HepG2 (cell line): ENCODE measurements at regions not wholly inside any gene's neighbourhood (a gene's known extent, or its start where the extent isn't known, plus 50 kb on each side); places are given as distances from the start of the nearest gene placed in this dataset.

Experiments
- ATAC-seq: fragments of 200-7000 bp; cut with Tn5 transposase; 3 replicates; pipeline ENCODE4 v1.9.1; 2020; ENCODE audit warnings: mild to moderate bottlenecking, moderate library complexity
- BruUV-seq: library from RNA; stranded (reverse); fragments of 400-500 nt; replicated peaks from 2 replicates; lab custom pipeline; 2021; lab: Mats Ljungman, UMichigan
- CTCF ChIA-PET: fragments of 300-600 bp; formaldehyde crosslinking; extraction: SDS; loops from one replicate; lab custom pipeline; 2021; ENCODE audit warnings: low total read pairs, inconsistent platforms, low intra/inter-chr PET ratio; lab: Yijun Ruan, JAX
- POLR2A ChIA-PET: fragments of 350-600 bp; sonication (Branson Sonifier 250); formaldehyde crosslinking; loops from one replicate; lab custom pipeline; 2020; ENCODE audit warnings: antibody characterized with exemption, inconsistent platforms; lab: Yijun Ruan, JAX
- DNase-seq: peaks from one replicate; pipeline ENCODE4 v3.0.0-alpha.2; 2015; ENCODE audit warnings: low spot score
- FAIRE-seq: peaks from 3 replicates; lab custom pipeline; 2011; peaks lifted over from hg19 to GRCh38; lab: Jason Lieb, UNC
- H2AFZ ChIP-seq: one replicate; pipeline ENCODE4 v1.6.1; 2011; ENCODE audit warnings: low read length, inconsistent platforms
- H3K27ac ChIP-seq: fragments of 300-600 bp; 3 replicates; pipeline ENCODE4 v1.8.0; 2011; ENCODE audit warnings: mixed run types, mild to moderate bottlenecking, mixed read lengths, low read length, inconsistent platforms; ENCODE audit not compliant: insufficient read depth; ENCODE audit errors: extremely low read length
- H3K27me3 ChIP-seq, 2 experiments: fragments of 200-600 bp in 1 of 2; 2 replicates in 1 of 2; 3 replicates in 1 of 2; pipeline versions ENCODE4 v1.6.0 to v1.8.0; 2011; ENCODE audit warnings: low read length in 2 of 2, mild to moderate bottlenecking in 2 of 2, moderate library complexity in 2 of 2, inconsistent platforms in 1 of 2; ENCODE audit not compliant: insufficient read depth in 2 of 2, control insufficient read depth in 1 of 2
- H3K36me3 ChIP-seq, 2 experiments: fragments of 200-600 bp in 1 of 2; replicated peaks in 1 of 2; 2 replicates in 1 of 2; 3 replicates in 1 of 2; pipeline versions ENCODE4 v1.5.1 to v1.8.0; 2011; ENCODE audit warnings: low read length in 2 of 2, inconsistent platforms in 1 of 2; ENCODE audit not compliant: insufficient read depth in 2 of 2, control insufficient read depth in 1 of 2
- H3K4me1 ChIP-seq: 2 replicates; pipeline ENCODE4 v1.5.1; 2012; ENCODE audit warnings: low read length, inconsistent platforms; ENCODE audit not compliant: insufficient read depth
- H3K4me2 ChIP-seq: 2 replicates; pipeline ENCODE4 v1.6.0; 2011; ENCODE audit warnings: low read depth, low read length, inconsistent platforms
- H3K4me3 ChIP-seq, 3 experiments: fragments of 200-600 bp in 1 of 3; sonication (generic), shearing (Covaris generic) in 1 of 3; replicated peaks in 1 of 3; 2 replicates each; pipeline ENCODE4 v1.5.1; 2011 to 2016; ENCODE audit warnings: low read length in 3 of 3, inconsistent platforms in 2 of 3, low read depth in 2 of 3, mild to moderate bottlenecking in 2 of 3, control low read depth in 1 of 3, mixed read lengths in 1 of 3; ENCODE audit not compliant: insufficient read depth in 1 of 3
- H3K79me2 ChIP-seq: one replicate; pipeline ENCODE4 v1.6.1; 2011; ENCODE audit warnings: low read length, inconsistent platforms; ENCODE audit not compliant: insufficient read depth
- H3K9ac ChIP-seq: 2 replicates; pipeline ENCODE4 v1.6.0; 2011; ENCODE audit warnings: mild to moderate bottlenecking, low read depth, low read length, inconsistent platforms; ENCODE audit not compliant: insufficient read depth
- H3K9me3 ChIP-seq: 2 replicates; pipeline ENCODE4 v1.5.1; 2012; ENCODE audit warnings: mild to moderate bottlenecking, low read length
- H4K20me1 ChIP-seq: 2 replicates; pipeline ENCODE4 v1.6.0; 2011; ENCODE audit warnings: inconsistent platforms, mild to moderate bottlenecking, low read length, moderate library complexity; ENCODE audit not compliant: insufficient read depth
- ARNT ChIP-seq: fragments of 450-650 bp; IDR thresholded peaks from 2 replicates; pipeline ENCODE4 v1.6.1; 2017
- ASH2L ChIP-seq: fragments of 300-600, 200-600 bp; sonication (generic); IDR thresholded peaks from 2 replicates; pipeline ENCODE4 v1.7.0; 2017; ENCODE audit warnings: low read depth, mild to moderate bottlenecking, moderate library complexity, mixed read lengths, low read length; ENCODE audit not compliant: insufficient read length
- CREB1 ChIP-seq, 2 experiments: fragments of 450-650 bp in 1 of 2; IDR thresholded peaks; 2 replicates each; pipeline ENCODE4 v1.6.1; 2016 to 2017; ENCODE audit warnings: control low read depth in 1 of 2, mild to moderate bottlenecking in 1 of 2, missing compliant biosample characterization in 1 of 2, missing genetic modification characterization in 1 of 2
- GATAD1 ChIP-seq: IDR thresholded peaks from 2 replicates; pipeline ENCODE4 v1.6.1; 2016; ENCODE audit warnings: missing genetic modification reagents, missing compliant biosample characterization
- HDAC1 ChIP-seq: sonication (generic); formaldehyde crosslinking; IDR thresholded peaks from 2 replicates; pipeline ENCODE4 v1.5.1; 2020; ENCODE audit warnings: mild to moderate bottlenecking, missing genetic modification reagents
- HNF4A ChIP-seq: sonication (generic); formaldehyde crosslinking; IDR thresholded peaks from 2 replicates; pipeline ENCODE4 v1.4.0; 2020; ENCODE audit warnings: missing genetic modification reagents
- IRF2 ChIP-seq: IDR thresholded peaks from 2 replicates; pipeline ENCODE4 v1.6.1; 2018; ENCODE audit warnings: missing genetic modification reagents, missing compliant biosample characterization
- NCOA2 ChIP-seq: sonication (generic); formaldehyde crosslinking; IDR thresholded peaks from 2 replicates; pipeline ENCODE4 v1.8.0; 2022; ENCODE audit warnings: inconsistent platforms
- NCOR1 ChIP-seq: fragments of 200-600 bp; sonication (generic); IDR thresholded peaks from 2 replicates; pipeline ENCODE4 v1.7.0; 2017; ENCODE audit warnings: antibody characterized with exemption, low read length, borderline replicate concordance
- NFATC3 ChIP-seq: sonication (generic); formaldehyde crosslinking; IDR thresholded peaks from 2 replicates; pipeline ENCODE4 v1.5.1; 2020; ENCODE audit warnings: mild to moderate bottlenecking, missing genetic modification reagents
- NFKB2 ChIP-seq: sonication (generic); formaldehyde crosslinking; IDR thresholded peaks from 2 replicates; pipeline ENCODE4 v1.4.0; 2020; ENCODE audit warnings: missing genetic modification reagents, borderline replicate concordance
- NONO ChIP-seq, 2 experiments: fragments of 450-650 bp in 1 of 2; sonication (generic) in 1 of 2; formaldehyde crosslinking in 1 of 2; IDR thresholded peaks in 1 of 2; conservative IDR thresholded peaks in 1 of 2; 2 replicates each; pipeline versions ENCODE4 v1.6.1 to v1.8.0; 2017 to 2022; ENCODE audit warnings: mild to moderate bottlenecking in 1 of 2, missing genetic modification reagents in 1 of 2, moderate library complexity in 1 of 2
- TBX2 ChIP-seq: sonication (generic); formaldehyde crosslinking; IDR thresholded peaks from 2 replicates; pipeline ENCODE4 v1.5.0; 2020; ENCODE audit warnings: missing genetic modification reagents, mild to moderate bottlenecking, borderline replicate concordance
- ZEB1 ChIP-seq: IDR thresholded peaks from 2 replicates; pipeline ENCODE4 v1.6.1; 2012; ENCODE audit warnings: mild to moderate bottlenecking, low read depth, inconsistent platforms; ENCODE audit not compliant: insufficient replicate concordance
- ZNF17 ChIP-seq: sonication (generic); formaldehyde crosslinking; IDR thresholded peaks from 2 replicates; pipeline ENCODE4 v1.5.0; 2020; ENCODE audit warnings: mild to moderate bottlenecking, missing genetic modification reagents
- WGBS: methylation state at CpG from one replicate; pipeline ENCODE4 v1.1.6; 2017; ENCODE audit warnings: low lambda C conversion rate; 5-methylcytosine and 5-hydroxymethylcytosine counted together
- in situ Hi-C: cut with HindIII; loops from 2 replicates; pipeline ENCODE4 v1.10.0; 2017; ENCODE audit warnings: low pct_unique_long_range_greater_than_20kb; ENCODE audit not compliant: extremely low pct_ligation_motif_present
- intact Hi-C: fragments of 100-400 bp; cut with micrococcal nuclease; formaldehyde crosslinking; loops from one replicate; pipeline ENCODE4 v1.10.0; 2022; ENCODE audit not compliant: unreplicated experiment
- TF ChIP-seq, protein P1 (sequence below): sonication (generic); formaldehyde crosslinking; conservative IDR thresholded peaks from 2 replicates; pipeline ENCODE4 v1.4.0; 2020; ENCODE audit warnings: mild to moderate bottlenecking, missing genetic modification reagents, moderate library complexity
- TF ChIP-seq, protein P2 (sequence below): sonication (generic); formaldehyde crosslinking; IDR thresholded peaks from 2 replicates; pipeline ENCODE4 v1.5.0; 2020; ENCODE audit warnings: mild to moderate bottlenecking, missing genetic modification reagents
- TF ChIP-seq, protein P3 (sequence below): sonication (generic); formaldehyde crosslinking; IDR thresholded peaks from 2 replicates; pipeline ENCODE4 v1.4.0; 2020; ENCODE audit warnings: missing genetic modification reagents

DNA sequence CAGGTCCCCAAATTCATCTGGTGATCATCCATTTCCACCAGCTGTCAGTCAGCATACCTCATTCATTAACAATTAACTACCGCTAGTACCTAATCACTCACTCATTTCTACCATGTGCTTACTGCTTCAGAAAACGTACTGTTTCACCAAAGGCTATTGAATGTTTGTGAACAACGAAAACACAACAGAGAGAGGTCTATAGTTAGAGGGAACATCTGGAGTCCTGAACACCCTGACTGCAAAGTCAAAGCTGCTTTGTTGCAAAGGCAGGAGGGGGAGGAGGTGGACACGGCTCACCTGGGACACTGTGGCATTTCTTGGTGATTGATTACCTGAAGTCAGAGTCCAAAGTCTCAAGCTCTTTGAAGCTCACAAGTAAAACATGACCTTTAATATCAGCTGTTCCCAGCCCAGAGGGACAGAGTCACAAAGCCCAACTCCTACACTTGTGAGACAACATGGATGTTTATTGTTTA, 342.3 kb upstream of the ADARB2 start:
- Histone ChIP-seq H4K20me1 (no peaks in the 10 kb centered on the region), H3K4me1 (peaks cover 25% of the 10 kb centered on the region), H3K4me3 (no peak overlapping the region), H3K79me2 (no peaks in the 10 kb centered on the region), H3K4me2 (peak overlapping the region; percentile 47), H2AFZ (peak overlapping the region; percentile 16), H3K9ac (no peak overlapping the region; the same call in 1 of the 2 replicates), H3K36me3 (no peaks in the 10 kb centered on the region), H3K27ac (peak overlapping the region; percentile 41), H3K9me3 (no peaks in the 10 kb centered on the region; the same call in 1 of the 2 replicates), H3K27me3 (no peaks in the 10 kb centered on the region)
- FAIRE-seq (peak; percentile 68), ATAC-seq (peak; percentile 91), DNase-seq (peak; percentile 64)
- POLR2A ChIA-PET = no interaction called here
- intact Hi-C loops = no loop called here
- in situ Hi-C loops = no loop called here
- WGBS = 7% methylated on average over 4 of the region's 4 CpGs
- CTCF ChIA-PET = no interaction called here
- BruUV-seq = no TSS peak
- TF ChIP-seq NCOA2 (CRISPR knock-in tag) (peak; percentile 17; the same call in 1 of the 2 replicates), NFATC3 (CRISPR knock-in tag) (no peak), CREB1 (IDR thresholded peaks at IDR 0.05) (no peak), CREB1 (CRISPR knock-in tag; IDR thresholded peaks at IDR 0.05) (peak; percentile 46; the same call in 1 of the 2 replicates), NONO (IDR thresholded peaks at IDR 0.05) (no peak), NONO (CRISPR knock-in tag; conservative IDR thresholded peaks at IDR 0.05) (0 out of 2 replicates have a peak, but pooled peaks have one; percentile 22), HDAC1 (peak; percentile 39; the same call in 1 of the 2 replicates), HNF4A (CRISPR knock-in tag) (peak; percentile 91), TBX2 (CRISPR knock-in tag) (no peak), ARNT (no peak), ZEB1 (peak; percentile 71), GATAD1 (CRISPR knock-in tag) (no peak), NCOR1 (peak; percentile 75), IRF2 (CRISPR knock-in tag) (no peak), NFKB2 (CRISPR knock-in tag) (no peak), ASH2L (peak; percentile 86), ZNF17 (CRISPR knock-in tag) (no peak)
- TF ChIP-seq, protein P1, sequence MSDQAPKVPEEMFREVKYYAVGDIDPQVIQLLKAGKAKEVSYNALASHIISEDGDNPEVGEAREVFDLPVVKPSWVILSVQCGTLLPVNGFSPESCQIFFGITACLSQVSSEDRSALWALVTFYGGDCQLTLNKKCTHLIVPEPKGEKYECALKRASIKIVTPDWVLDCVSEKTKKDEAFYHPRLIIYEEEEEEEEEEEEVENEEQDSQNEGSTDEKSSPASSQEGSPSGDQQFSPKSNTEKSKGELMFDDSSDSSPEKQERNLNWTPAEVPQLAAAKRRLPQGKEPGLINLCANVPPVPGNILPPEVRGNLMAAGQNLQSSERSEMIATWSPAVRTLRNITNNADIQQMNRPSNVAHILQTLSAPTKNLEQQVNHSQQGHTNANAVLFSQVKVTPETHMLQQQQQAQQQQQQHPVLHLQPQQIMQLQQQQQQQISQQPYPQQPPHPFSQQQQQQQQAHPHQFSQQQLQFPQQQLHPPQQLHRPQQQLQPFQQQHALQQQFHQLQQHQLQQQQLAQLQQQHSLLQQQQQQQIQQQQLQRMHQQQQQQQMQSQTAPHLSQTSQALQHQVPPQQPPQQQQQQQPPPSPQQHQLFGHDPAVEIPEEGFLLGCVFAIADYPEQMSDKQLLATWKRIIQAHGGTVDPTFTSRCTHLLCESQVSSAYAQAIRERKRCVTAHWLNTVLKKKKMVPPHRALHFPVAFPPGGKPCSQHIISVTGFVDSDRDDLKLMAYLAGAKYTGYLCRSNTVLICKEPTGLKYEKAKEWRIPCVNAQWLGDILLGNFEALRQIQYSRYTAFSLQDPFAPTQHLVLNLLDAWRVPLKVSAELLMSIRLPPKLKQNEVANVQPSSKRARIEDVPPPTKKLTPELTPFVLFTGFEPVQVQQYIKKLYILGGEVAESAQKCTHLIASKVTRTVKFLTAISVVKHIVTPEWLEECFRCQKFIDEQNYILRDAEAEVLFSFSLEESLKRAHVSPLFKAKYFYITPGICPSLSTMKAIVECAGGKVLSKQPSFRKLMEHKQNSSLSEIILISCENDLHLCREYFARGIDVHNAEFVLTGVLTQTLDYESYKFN (CRISPR knock-in tag) = peak; percentile 90
- TF ChIP-seq, protein P2, sequence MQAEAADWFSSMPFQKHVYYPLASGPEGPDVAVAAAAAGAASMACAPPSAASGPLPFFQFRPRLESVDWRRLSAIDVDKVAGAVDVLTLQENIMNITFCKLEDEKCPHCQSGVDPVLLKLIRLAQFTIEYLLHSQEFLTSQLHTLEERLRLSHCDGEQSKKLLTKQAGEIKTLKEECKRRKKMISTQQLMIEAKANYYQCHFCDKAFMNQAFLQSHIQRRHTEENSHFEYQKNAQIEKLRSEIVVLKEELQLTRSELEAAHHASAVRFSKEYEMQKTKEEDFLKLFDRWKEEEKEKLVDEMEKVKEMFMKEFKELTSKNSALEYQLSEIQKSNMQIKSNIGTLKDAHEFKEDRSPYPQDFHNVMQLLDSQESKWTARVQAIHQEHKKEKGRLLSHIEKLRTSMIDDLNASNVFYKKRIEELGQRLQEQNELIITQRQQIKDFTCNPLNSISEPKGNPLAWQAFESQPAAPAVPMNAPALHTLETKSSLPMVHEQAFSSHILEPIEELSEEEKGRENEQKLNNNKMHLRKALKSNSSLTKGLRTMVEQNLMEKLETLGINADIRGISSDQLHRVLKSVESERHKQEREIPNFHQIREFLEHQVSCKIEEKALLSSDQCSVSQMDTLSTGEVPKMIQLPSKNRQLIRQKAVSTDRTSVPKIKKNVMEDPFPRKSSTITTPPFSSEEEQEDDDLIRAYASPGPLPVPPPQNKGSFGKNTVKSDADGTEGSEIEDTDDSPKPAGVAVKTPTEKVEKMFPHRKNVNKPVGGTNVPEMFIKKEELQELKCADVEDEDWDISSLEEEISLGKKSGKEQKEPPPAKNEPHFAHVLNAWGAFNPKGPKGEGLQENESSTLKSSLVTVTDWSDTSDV (CRISPR knock-in tag) = no peak
- TF ChIP-seq, protein P3, sequence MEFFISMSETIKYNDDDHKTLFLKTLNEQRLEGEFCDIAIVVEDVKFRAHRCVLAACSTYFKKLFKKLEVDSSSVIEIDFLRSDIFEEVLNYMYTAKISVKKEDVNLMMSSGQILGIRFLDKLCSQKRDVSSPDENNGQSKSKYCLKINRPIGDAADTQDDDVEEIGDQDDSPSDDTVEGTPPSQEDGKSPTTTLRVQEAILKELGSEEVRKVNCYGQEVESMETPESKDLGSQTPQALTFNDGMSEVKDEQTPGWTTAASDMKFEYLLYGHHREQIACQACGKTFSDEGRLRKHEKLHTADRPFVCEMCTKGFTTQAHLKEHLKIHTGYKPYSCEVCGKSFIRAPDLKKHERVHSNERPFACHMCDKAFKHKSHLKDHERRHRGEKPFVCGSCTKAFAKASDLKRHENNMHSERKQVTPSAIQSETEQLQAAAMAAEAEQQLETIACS (CRISPR knock-in tag) = no peak
